H1 (cell line): ENCODE measurements at regions not wholly inside any gene's neighbourhood (a gene's known extent, or its start where the extent isn't known, plus 50 kb on each side); places are given as distances from the start of the nearest gene placed in this dataset.

ENCODE experiments used
- CTCF ChIA-PET: fragments of 300-600 bp; sonication (Branson Sonifier 250); formaldehyde crosslinking; loops from one replicate; lab custom pipeline; 2021; ENCODE audit not compliant: partially characterized antibody; lab: Charles Lee
- POLR2A ChIA-PET: fragments of 300-600 bp; sonication (Branson Sonifier 250); formaldehyde crosslinking; loops from one replicate; lab custom pipeline; 2021; ENCODE audit warnings: inconsistent platforms; ENCODE audit not compliant: partially characterized antibody; lab: Charles Lee
- DNase-seq, 2 experiments: peaks; one replicate each; pipeline versions ENCODE4 v3.0.0 to v3.0.0-alpha.2; 2010 to 2022; ENCODE audit warnings: low spot score in 2 of 2, low read depth in 1 of 2, mixed read lengths in 1 of 2
- FAIRE-seq: peaks from 2 replicates; lab custom pipeline; 2011; peaks lifted over from hg19 to GRCh38; lab: Jason Lieb, UNC
- H2AFZ ChIP-seq: 2 replicates; pipeline ENCODE4 v1.8.1; 2012; ENCODE audit warnings: low read length, inconsistent platforms
- H2AK5ac ChIP-seq: 2 replicates; pipeline ENCODE4 v1.6.1; 2013; ENCODE audit warnings: low read depth, low read length
- H2BK120ac ChIP-seq: replicated peaks from 2 replicates; pipeline ENCODE3; 2013; ENCODE audit warnings: low read depth, low read length, inconsistent platforms
- H2BK12ac ChIP-seq: 2 replicates; pipeline ENCODE4 v1.6.1; 2013; ENCODE audit warnings: low read depth, low read length
- H2BK15ac ChIP-seq: 2 replicates; pipeline ENCODE4 v1.6.1; 2013; ENCODE audit warnings: low read length
- H2BK20ac ChIP-seq: 2 replicates; pipeline ENCODE4 v1.6.1; 2013; ENCODE audit warnings: low read length
- H2BK5ac ChIP-seq: 2 replicates; pipeline ENCODE4 v1.6.1; 2013; ENCODE audit warnings: low read depth, low read length
- H3K14ac ChIP-seq: 2 replicates; pipeline ENCODE4 v1.6.1; 2013; ENCODE audit warnings: inconsistent platforms; ENCODE audit not compliant: insufficient read length
- H3K18ac ChIP-seq: 2 replicates; pipeline ENCODE4 v1.6.1; 2013; ENCODE audit warnings: low read length; ENCODE audit errors: extremely low read depth
- H3K23ac ChIP-seq: 2 replicates; pipeline ENCODE4 v1.6.1; 2013; ENCODE audit warnings: inconsistent platforms; ENCODE audit not compliant: insufficient read length
- H3K23me2 ChIP-seq: 2 replicates; pipeline ENCODE4 v1.6.1; 2013; ENCODE audit warnings: low read depth, low read length
- H3K27ac ChIP-seq: 2 replicates; pipeline ENCODE4 v1.6.1; 2011; ENCODE audit warnings: low read depth, low read length, inconsistent platforms
- H3K27me3 ChIP-seq, 4 experiments: replicated peaks in 1 of 4; 1 replicate in 1 of 4; 2 replicates in 3 of 4; pipeline versions ENCODE4 v1.6.1 to v1.8.1; 2011 to 2013; ENCODE audit warnings: low read length in 3 of 4, mild to moderate bottlenecking in 3 of 4, inconsistent platforms in 2 of 4, mixed read lengths in 2 of 4, moderate library complexity in 1 of 4; ENCODE audit not compliant: control insufficient read depth in 3 of 4, insufficient read depth in 3 of 4; ENCODE audit errors: extremely low read depth in 1 of 4
- H3K36me3 ChIP-seq, 4 experiments: 2 replicates each; pipeline versions ENCODE4 v1.6.1 to v1.8.1; 2011 to 2013; ENCODE audit warnings: mild to moderate bottlenecking in 4 of 4, low read length in 3 of 4, moderate library complexity in 2 of 4, control low read depth in 1 of 4, inconsistent platforms in 1 of 4; ENCODE audit not compliant: insufficient read depth in 4 of 4, control insufficient read depth in 2 of 4
- H3K4ac ChIP-seq: replicated peaks from 2 replicates; pipeline ENCODE3; 2013; ENCODE audit warnings: low read length, low read depth, mixed read lengths, inconsistent platforms; ENCODE audit not compliant: insufficient read length
- H3K4me1 ChIP-seq, 4 experiments: replicated peaks in 1 of 4; 1 replicate in 1 of 4; 2 replicates in 3 of 4; pipeline versions ENCODE4 v1.6.1 to v1.8.1; 2011 to 2013; ENCODE audit warnings: low read length in 3 of 4, inconsistent platforms in 2 of 4, mixed read lengths in 1 of 4; ENCODE audit not compliant: insufficient read depth in 4 of 4, control insufficient read depth in 3 of 4
- H3K4me2 ChIP-seq, 2 experiments: 2 replicates each; pipeline versions ENCODE4 v1.6.1 to v1.8.1; 2011 to 2013; ENCODE audit warnings: low read depth in 2 of 2, low read length in 2 of 2, control low read depth in 1 of 2, inconsistent platforms in 1 of 2, mild to moderate bottlenecking in 1 of 2; ENCODE audit not compliant: insufficient read depth in 1 of 2
- H3K4me3 ChIP-seq, 4 experiments: fragments of 200-600, 300-600 bp in 1 of 4; sonication (generic), shearing (Covaris generic), sonication (Bioruptor Twin) in 1 of 4; 2 replicates each; pipeline versions ENCODE4 v1.5.1 to v1.8.1; 2011 to 2016; ENCODE audit warnings: low read length in 4 of 4, low read depth in 3 of 4, control low read depth in 2 of 4, inconsistent platforms in 2 of 4, mild to moderate bottlenecking in 2 of 4, mixed read lengths in 1 of 4, moderate library complexity in 1 of 4; ENCODE audit not compliant: insufficient read depth in 2 of 4; ENCODE audit errors: extremely low read depth in 1 of 4
- H3K56ac ChIP-seq: replicated peaks from 2 replicates; pipeline ENCODE3; 2013; ENCODE audit warnings: low read depth, mild to moderate bottlenecking, mixed read lengths, low read length, inconsistent platforms; ENCODE audit not compliant: insufficient read length
- H3K79me1 ChIP-seq: 2 replicates; pipeline ENCODE4 v1.6.1; 2013; ENCODE audit warnings: low read depth, low read length, control low read depth
- H3K79me2 ChIP-seq, 2 experiments: 2 replicates each; pipeline versions ENCODE4 v1.6.1 to v1.8.1; 2012 to 2013; ENCODE audit warnings: low read length in 2 of 2, mild to moderate bottlenecking in 2 of 2, inconsistent platforms in 1 of 2; ENCODE audit not compliant: insufficient read depth in 2 of 2, control insufficient read depth in 1 of 2
- H3K9ac ChIP-seq, 4 experiments: replicated peaks in 1 of 4; 1 replicate in 1 of 4; 2 replicates in 3 of 4; pipeline versions ENCODE4 v1.6.1 to v1.8.1; 2011 to 2013; ENCODE audit warnings: low read depth in 3 of 4, low read length in 3 of 4, control low read depth in 2 of 4, mild to moderate bottlenecking in 2 of 4, moderate library complexity in 2 of 4, inconsistent platforms in 1 of 4; ENCODE audit errors: extremely low read depth in 1 of 4
- H3K9me3 ChIP-seq, 2 experiments: 2 replicates each; pipeline versions ENCODE4 v1.6.1 to v1.8.1; 2012 to 2013; ENCODE audit warnings: mild to moderate bottlenecking in 2 of 2, moderate library complexity in 2 of 2, control low read depth in 1 of 2, inconsistent platforms in 1 of 2, low read depth in 1 of 2, low read length in 1 of 2, mixed read lengths in 1 of 2; ENCODE audit not compliant: insufficient read depth in 2 of 2
- H4K20me1 ChIP-seq, 2 experiments: replicated peaks in 1 of 2; 2 replicates each; pipeline versions ENCODE3 to v1.8.1; 2011 to 2013; ENCODE audit warnings: inconsistent platforms in 2 of 2, low read length in 2 of 2, mild to moderate bottlenecking in 1 of 2; ENCODE audit not compliant: insufficient read depth in 2 of 2, control insufficient read depth in 1 of 2
- H4K5ac ChIP-seq: 2 replicates; pipeline ENCODE4 v1.6.1; 2013; ENCODE audit warnings: low read length, low read depth, mixed read lengths, inconsistent platforms; ENCODE audit not compliant: insufficient read length
- H4K8ac ChIP-seq: 2 replicates; pipeline ENCODE4 v1.8.0; 2013; ENCODE audit warnings: mild to moderate bottlenecking, moderate library complexity, low read length, inconsistent platforms; ENCODE audit not compliant: insufficient read depth; ENCODE audit errors: extremely low read depth
- H4K91ac ChIP-seq: replicated peaks from 2 replicates; pipeline ENCODE3; 2013; ENCODE audit warnings: low read length, mixed read lengths, inconsistent platforms; ENCODE audit not compliant: insufficient read length
- EP300 ChIP-seq, 2 experiments: IDR thresholded peaks; 1 replicate in 1 of 2; 2 replicates in 1 of 2; pipeline ENCODE4 v1.6.1; 2011 to 2012; ENCODE audit warnings: low read depth in 2 of 2, low read length in 2 of 2, mild to moderate bottlenecking in 2 of 2, borderline replicate concordance in 1 of 2, inconsistent platforms in 1 of 2, moderate library complexity in 1 of 2
- EZH2 ChIP-seq: fragments of 200-600 bp; sonication (generic); IDR thresholded peaks from 2 replicates; pipeline ENCODE4 v1.7.1; 2012; ENCODE audit warnings: low read depth, mild to moderate bottlenecking, moderate library complexity, low read length, inconsistent platforms; ENCODE audit not compliant: severe bottlenecking
- KDM5A ChIP-seq: fragments of 200-600 bp; IDR thresholded peaks from 2 replicates; pipeline ENCODE4 v1.7.1; 2012; ENCODE audit warnings: mild to moderate bottlenecking, low read length, inconsistent platforms, mixed read lengths
- RFX5 ChIP-seq: IDR thresholded peaks from 2 replicates; pipeline ENCODE4 v1.6.1; 2011; ENCODE audit warnings: low read depth, low read length, improper control_type of control experiment, borderline replicate concordance
- SIX5 ChIP-seq: IDR thresholded peaks from 2 replicates; pipeline ENCODE4 v1.6.1; 2011; ENCODE audit warnings: mild to moderate bottlenecking, low read depth, low read length
- WGBS, 2 experiments: shearing (Covaris generic) in 1 of 2; methylation state at CpG; one replicate each; pipeline versions ENCODE4 v1.1.6 to v1.1.7; 2013 to 2015; ENCODE audit warnings: low lambda C conversion rate in 2 of 2, mixed read lengths in 2 of 2, inconsistent platforms in 1 of 2, low coverage in 1 of 2, missing lambda C conversion rate in 1 of 2; ENCODE audit not compliant: insufficient replicate concordance in 2 of 2, insufficient coverage in 1 of 2, insufficient read length in 1 of 2; ENCODE audit errors: extremely low coverage in 1 of 2, missing lambda C conversion rate in 1 of 2; 5-methylcytosine and 5-hydroxymethylcytosine counted together

DNA sequence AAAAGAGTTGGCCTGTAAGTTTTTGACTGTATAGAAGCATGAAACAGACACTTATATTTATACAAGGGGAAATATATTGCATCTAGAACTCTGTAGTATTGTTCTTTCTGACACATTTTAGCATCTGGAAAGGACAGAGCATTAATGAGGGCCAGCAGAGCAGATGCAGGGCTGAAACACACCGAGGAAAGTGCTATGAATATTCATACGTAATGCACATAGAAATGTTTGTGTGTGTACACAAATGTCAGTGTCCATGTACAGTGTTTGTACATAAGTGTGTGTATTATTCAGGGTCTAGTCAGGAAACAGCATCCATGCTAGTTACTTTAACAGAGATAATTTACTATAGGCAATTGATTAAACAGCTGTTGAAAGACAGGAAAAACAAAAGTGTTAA, 146.5 kb upstream of the DTNBP1 start:
- POLR2A ChIA-PET: no interaction called here
- WGBS, 2 experiments: 92% methylated on average over 2 of the region's 2 CpGs; no CpG with 5 or more reads in 1 of the 2 experiments
- no peak for TF ChIP-seq EP300 (IDR thresholded peaks at IDR 0.05; ENCODE audit: borderline replicate concordance in 1 of 2, low read depth in 2 of 2, low read length in 2 of 2)
- no peak for TF ChIP-seq EZH2
- TF ChIP-seq RFX5: no peak
- TF ChIP-seq SIX5: no peak
- TF ChIP-seq KDM5A: no peak

More for the DNA sequence above, 146.5 kb upstream of the DTNBP1 start:
- no peaks in the 10 kb centered on the region for H3K27me3 ChIP-seq
- no peak overlapping the region for H3K18ac ChIP-seq
- H3K9me3 ChIP-seq: no peaks in the 10 kb centered on the region
- no peak overlapping the region for H2AFZ ChIP-seq
- no peak overlapping the region for H3K27ac ChIP-seq
- no peak overlapping the region for H3K14ac ChIP-seq
- no peak overlapping the region for H2BK20ac ChIP-seq
- no peak overlapping the region for H2BK15ac ChIP-seq
- H4K5ac ChIP-seq: no peak overlapping the region
- no peaks in the 10 kb centered on the region for H3K79me1 ChIP-seq
- no peak overlapping the region for H3K23ac ChIP-seq
- no peaks in the 10 kb centered on the region for H4K20me1 ChIP-seq
- no peak overlapping the region for H2BK12ac ChIP-seq
- no peak overlapping the region for H4K91ac ChIP-seq
- H2AK5ac ChIP-seq: no peak overlapping the region
- H3K4me3 ChIP-seq: no peak overlapping the region
- H3K4me2 ChIP-seq: no peak overlapping the region
- H3K56ac ChIP-seq: no peak overlapping the region
- no peak overlapping the region for H2BK5ac ChIP-seq
- H3K36me3 ChIP-seq: no peaks in the 10 kb centered on the region
- H3K9ac ChIP-seq: no peak overlapping the region
- H3K79me2 ChIP-seq: no peaks in the 10 kb centered on the region
- CTCF ChIA-PET: interaction anchor here (0.6 kb wide), 1 partner anchor 90 kb away, joined by 5 read pairs; no protein-coding TSS in a partner anchor
- FAIRE-seq (no peak), DNase-seq (no peak)
- no peaks in the 10 kb centered on the region for H3K23me2 ChIP-seq
- H4K8ac ChIP-seq: no peak overlapping the region
- no peak overlapping the region for H2BK120ac ChIP-seq
- no peak overlapping the region for H3K4ac ChIP-seq
- 0 out of 7 replicates have a peak, but pooled peaks cover 0 to under 1% (median 0%) of the 10 kb centered on the region in 4 experiments for H3K4me1 ChIP-seq
